HG02642 (cell line): ENCODE measurements at regions not wholly inside any gene's neighbourhood (a gene's known extent, or its start where the extent isn't known, plus 50 kb on each side); places are given as distances from the start of the nearest gene placed in this dataset.

Source experiments
- ATAC-seq: cut with Tn5 transposase; IDR thresholded peaks from one replicate; pipeline ENCODE4 v1.9.1; 2021; ENCODE audit warnings: mild to moderate bottlenecking; ENCODE audit not compliant: unreplicated experiment, poor library complexity

DNA sequence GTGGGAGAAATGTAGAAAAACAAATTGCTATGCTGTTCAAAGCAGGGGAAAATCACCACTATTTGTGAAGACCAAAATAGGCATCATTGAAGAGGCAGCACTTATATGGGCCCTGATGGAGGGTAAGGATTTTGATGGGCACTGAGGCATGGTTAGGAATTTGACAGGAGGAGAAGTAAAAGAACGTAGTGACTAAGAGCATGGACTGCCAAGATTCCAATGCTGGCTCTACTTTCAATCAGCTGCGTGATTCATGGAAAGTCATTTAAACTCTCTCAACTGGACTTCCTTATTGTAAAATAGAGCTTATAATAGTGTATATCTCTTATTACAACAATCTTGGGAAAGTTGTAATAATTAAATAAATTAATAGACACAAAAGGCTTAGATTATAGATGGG lies 267.7 kb upstream of the G2E3 start:
- ATAC-seq = no peak

DNA sequence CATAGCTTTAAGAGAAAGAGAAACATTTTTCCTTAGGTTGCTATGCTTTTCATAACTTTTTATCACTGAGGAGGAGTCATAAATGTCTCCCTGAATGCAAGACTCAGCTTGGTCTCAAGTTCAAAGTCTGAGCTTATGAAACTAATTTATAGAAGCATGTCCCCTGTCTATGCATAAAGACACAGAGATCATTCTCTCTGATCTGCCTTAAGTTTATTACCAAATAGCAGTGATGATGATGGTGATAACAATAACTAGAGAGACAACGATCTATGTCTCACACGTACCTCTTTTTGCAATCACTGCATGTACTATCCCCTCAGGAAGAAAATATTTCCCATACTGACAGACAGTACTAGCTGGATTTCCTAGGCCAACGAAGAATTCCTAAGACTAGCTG lies 266.4 kb upstream of the G2E3 start:
- no peak for ATAC-seq

DNA sequence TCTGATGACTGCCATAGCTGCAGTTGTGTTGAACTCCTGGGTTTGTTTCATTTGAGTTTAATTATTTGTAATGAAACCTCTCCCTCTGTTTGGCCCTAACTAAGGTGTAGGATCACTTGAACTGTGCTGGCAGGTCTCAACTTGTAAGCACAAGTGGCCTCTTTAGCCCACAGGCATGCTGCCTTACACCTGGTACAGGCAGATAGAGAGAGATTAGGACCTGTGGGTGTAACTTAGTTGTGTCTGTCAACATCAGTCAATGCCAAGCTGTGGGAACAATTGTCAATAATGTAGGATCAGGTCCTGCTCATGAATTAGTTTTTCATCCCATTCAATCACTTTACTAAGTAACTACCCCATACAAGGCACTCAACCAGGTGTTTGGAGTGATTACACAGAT lies 263.0 kb upstream of the G2E3 start:
- ATAC-seq = no peak

DNA sequence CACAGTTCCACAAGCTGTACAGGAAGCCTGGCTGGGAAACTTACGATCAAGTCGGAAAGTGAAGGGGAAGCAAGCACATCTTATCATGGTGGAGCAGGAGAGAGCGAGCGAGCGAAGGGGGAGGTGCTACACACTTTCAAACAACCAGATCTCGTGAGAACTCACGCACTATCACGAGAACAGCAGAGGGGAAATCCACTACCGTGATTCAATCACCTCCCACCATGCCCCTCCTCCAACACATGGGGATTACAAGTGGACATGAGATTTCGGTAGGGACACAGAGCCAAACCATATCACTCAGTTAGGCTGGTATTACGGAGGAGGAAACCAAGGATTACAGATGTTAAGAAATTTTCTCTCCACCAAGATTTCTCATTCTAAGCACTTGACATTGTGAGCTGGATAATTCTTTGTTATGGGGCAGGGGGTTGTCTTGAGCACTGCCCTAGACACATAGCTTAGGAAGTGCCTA lies 262.0 kb upstream of the G2E3 start:
- no peak for ATAC-seq

DNA sequence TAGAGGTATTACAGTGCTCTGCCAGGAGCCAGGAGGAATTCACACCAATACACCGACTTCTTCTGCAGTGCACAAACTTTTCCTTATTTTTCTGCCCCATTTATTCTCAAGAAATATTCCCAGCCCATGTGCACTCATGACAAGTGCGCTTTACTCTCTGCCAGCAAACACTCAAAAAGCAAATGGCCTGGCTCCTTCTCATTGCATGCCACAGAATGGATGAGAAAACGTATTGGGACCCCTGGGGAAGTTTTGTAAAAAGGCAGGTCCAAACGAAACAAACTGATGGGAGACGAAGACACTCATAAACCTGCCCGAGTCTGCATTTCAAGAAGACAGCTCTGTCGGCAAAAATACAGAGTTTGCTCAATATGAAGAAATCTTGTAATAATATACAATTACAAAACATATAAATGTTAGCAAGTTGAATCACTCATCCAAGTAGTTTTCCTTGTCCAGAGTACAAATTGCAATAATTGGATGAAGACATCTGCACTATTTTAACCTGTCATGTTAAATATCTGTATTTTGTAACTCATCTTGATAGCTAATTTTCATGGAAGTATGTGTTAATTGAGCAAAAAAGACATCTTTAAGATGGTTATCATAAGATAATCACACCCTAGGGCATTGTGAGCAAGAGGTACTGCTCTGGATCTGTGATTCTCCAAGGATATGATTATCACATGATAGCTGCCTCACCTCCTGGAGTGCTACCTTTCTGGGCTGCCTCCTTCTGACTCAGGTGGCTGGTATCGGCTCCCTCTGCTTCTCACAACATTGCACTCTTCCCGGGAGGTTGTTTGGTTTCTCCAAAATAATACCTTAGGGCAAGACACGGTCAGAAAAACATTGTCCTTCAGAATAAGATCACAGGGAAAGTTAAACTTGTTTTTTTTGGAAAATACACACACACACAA lies 260.8 kb upstream of the G2E3 start:
- no peak for ATAC-seq

DNA sequence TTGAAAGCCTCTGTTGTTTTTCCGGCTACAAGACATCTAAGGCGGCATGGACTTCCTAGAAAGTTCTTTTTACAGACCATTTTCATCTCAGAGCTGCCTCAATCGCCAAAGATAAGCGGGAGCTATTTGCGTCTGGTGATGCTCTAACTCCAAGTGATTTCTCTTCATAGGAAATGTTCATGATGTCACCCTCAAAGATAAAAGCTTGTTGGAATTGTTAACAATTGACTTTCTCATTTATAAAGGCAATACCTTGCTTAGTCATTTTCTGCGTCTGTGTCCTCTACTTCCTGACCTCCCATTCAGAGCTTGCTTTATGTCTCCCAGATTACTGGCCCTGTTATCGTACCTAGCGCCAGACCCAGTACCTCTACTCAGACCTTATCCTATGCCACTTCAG lies 259.0 kb upstream of the G2E3 start:
- no peak for ATAC-seq

DNA sequence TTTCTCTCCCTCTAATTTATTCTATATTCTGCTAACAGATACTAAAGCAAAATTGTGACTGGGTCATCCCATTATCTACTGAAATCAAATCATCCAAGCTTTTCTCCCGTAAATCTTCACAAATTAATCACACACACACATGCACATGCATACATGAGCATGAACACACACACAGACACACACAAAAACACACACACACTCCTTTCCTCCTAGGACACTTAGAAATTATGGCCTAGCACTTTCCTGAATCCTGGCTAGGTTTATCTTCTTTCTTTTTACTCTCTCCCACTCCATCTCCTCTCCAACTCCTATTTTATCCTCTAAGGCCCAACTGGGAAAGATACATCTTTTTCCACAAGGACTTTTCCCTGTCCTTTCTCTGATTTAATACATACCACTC lies 255.6 kb upstream of the G2E3 start:
- no peak for ATAC-seq

DNA sequence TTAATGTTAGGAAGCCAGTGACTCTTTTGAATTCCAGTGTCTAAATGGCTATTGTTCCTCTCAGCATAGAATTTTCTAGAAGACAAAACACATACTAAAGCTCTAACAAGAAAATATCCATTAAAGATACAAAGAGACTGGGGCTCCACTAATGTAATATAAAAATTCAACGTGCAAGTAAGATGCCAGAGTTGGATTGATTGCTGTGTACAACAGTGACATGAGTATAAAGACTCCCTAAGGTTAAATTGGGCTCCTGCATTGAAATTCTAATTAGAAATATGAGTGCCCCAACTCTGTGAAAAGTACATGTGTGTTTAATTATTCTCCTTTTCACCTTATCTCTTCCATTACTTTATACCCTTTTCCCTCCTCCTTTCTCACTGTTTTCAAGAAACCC lies 253.6 kb upstream of the G2E3 start:
- no peak for ATAC-seq

DNA sequence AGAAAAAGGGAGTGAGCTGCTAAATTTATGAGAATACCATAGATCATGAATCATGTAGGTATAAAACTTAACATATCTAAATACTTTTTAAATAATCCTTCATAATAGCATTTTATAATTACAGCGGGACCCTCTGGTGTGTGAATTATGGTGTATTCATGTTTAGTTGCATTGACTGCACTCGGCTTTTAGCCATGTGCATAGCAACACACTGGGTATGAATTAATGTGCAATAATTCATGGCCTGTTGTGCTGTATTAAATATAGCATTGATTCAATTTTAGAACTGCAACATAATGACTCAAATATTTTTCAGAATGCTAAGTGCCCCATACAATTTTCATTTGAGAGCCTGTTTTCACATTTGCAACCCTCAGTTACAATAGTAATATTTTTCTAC lies 249.6 kb upstream of the G2E3 start:
- no peak for ATAC-seq

DNA sequence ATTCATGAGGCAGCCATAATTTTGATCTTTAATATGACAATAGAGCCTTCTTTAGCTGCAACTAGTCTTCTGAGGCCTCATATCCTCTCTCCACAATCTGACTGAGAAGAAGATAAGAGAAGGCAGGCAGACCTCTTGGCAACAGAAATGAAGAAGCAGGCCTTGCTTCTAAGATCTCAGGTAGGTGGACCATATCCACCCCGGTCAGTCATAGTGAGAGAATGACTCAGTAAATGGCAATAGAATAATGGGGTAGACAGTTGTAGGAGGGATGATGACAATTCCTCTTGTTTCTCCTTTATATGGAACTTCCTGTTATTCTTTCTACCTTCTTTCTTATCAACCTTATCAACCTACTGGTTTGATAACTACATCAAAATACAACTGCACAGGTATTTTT lies 246.7 kb upstream of the G2E3 start:
- ATAC-seq = peak; percentile 61

DNA sequence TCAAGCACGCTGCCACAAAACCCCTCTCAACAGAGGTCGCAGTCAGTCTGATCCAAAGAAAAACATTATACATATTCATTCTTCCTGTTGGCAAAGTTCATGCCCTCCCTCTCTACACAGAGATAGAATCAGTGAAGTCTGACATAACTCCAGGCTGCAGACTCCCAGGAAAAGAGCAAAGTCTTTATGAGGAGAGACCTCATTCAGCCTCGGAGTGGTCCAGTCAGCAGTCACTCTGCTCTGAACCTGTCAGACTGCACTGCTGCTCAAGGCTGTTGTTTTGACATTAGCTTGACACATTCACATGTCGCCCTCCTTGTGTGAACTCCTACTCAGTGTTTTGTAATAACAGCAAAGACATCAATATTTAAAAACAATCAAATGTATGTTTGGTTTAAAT lies 241.2 kb upstream of the G2E3 start:
- no peak for ATAC-seq

DNA sequence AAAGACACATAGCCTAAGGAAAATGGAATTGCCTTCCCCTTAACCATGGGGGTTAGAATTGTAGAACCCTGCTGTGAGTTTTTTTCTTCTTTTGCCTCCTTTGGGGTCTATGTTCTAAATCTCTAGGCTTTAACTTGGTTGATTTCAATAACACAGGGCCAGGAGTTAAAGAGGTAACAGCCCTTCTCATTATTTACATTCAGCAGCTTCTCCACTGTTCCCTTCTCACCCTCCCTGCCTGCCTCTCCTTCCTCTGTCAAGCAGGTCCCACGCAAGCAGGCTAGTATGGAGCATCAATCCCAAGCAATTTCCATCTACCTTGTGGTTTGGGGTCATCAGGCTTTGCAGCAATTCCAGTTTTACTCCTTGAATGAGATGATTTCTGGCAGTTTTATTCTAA lies 236.1 kb upstream of the G2E3 start:
- no peak for ATAC-seq

DNA sequence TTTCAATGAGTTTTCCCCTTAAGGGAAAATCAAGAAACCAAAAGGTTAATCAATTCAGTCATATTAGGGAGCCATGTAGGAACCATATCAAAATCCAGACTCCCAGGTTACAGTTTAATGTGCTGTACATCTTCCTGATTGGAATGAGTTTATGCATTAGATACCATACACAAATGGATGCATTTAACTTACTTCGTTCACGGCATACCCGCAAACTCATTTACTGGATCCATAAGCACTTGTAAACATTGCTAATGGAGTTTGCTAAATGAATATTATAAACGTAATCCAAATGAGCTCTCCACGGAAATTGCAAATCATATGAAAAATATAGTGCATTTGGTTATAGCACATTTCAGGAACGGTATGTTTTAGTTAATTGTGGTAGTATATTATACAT lies 228.9 kb upstream of the G2E3 start:
- no peak for ATAC-seq

DNA sequence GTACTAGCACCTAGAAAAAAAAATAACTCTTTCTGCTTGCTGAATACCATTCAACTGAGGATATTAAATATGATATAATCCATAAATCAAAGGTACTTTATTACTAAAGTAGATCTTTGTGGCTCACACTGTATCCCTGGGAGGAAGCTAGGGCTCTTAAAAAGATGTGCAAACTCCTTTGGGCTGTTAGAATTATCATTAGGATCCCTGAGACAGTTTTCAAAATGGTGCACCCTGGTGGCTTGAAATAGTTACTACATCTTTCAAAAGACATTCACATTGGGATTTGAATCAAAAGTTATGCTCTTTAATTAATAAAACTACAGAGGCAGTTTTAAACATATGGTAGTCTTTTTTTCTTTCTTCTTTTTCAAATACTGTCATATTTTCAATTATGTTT lies 228.5 kb upstream of the G2E3 start:
- ATAC-seq = no peak

DNA sequence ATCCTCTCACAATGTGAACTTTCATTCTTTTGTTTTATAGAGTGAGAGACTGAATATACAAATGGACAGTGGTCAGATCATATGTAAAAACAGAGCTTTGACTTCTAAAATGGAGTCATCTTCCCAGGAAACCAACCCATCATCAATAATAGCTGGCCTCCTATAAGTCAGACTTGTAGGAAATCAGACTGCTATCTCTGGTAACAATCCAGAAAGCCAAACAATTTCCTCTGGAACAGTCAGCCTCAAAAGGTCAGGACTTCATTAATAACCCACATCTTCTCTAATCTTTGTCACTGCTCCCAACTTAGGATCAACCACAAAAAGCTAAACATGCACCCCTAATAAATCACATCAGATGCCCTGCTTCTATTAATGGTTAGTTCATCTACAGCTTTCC lies 227.9 kb upstream of the G2E3 start:
- no peak for ATAC-seq

DNA sequence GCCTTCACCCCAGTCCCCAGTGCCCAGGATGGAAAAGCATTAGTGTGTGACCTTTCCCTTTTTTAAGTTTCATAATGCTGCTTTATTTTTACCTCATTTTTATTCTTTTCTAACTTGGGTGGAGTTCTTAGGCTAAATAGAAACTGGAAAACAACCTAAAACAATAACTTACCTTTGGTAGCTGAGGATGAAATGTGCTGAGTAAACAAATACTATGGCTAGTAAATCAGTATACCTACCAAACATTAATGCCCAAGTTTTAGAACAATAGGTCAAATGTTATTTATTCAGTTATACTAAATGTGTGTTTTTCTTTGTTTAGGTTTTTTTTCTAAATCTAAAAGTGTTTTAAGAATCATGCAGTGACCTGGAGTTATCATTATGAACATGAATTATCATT lies 226.6 kb upstream of the G2E3 start:
- ATAC-seq = no peak

DNA sequence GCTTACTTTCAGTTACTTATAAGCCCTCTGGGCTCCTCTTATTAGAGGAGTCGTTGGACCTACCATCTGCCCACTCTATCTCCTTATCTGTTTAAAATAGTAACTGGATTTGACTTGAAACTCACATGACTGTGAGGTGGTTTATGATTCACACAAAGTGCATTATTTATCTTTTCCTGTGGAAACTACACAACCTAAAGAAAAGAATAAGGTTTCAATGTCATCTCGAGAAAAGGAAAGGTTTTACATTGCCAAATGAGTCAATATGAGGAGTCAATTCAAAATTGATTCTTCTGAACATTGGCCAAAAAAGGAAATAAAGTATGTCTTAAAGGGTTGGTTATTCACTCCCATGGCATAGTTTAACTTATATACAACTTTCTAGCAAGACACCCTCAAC lies 225.0 kb upstream of the G2E3 start:
- no peak for ATAC-seq

DNA sequence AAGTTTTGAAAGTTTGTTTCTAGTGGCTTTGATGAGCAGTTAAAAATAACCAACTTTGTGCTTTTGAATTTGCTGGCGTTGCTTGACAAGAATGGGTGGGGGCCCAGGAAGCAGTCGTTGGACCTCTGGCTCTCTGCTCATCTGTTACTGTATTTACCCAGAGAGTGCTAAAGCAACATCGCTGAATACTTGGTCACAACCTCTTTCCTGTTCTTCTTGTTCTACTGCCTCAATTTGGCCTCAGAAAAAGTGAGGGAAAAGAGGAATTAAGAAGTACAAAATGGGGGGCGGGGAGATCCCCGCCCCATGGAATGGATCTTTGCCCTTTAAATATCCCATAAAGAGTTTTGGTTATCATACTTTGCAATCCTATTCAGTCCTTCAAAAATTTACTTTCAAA lies 221.5 kb upstream of the G2E3 start:
- no peak for ATAC-seq

DNA sequence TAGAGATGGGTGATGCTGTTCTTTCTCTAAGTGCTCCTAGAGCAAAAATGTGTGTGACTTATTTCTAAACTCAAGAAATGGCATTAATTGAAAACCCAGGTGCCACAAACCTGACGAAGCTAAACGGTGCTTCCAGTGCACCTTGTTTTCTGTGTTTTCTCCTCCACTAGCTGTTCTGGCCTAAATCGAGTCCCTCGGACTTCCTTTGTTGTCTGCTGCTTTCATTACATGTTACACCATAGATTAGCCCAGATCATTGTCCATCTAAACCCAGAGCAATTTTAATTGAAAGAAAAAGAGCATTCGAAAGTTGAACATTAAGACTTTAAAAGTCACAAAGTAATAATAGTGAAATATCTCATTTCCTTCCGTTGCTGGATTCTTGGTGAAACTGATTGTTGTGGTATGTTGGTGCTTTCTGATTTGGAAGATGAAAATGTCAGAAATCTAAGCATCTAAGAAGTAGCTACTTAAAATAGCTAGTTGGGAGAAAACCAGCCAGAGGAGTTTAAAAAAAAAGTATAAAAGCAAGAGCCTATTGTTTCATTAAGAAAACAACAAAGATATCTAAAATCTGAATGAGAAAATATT lies 219.6 kb upstream of the G2E3 start:
- no peak for ATAC-seq

DNA sequence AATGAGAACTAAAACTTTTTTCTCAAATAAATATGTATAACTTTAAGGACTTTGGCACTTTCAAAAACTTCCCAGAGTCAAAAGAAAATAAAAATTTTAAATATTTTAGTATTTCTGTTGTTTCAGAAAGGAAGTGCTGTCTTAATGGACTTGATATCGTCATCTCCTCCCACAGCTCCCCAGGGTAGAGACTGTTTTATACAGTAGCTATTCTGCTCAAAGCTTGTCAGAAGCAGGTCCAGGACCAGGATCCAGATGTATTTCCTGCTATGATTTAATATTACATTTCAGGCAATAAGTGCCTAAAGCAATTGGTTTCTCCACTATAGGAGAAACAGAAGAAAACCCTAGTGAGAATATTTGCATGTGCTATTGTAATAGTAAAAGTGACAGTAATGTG lies 218.5 kb upstream of the G2E3 start:
- no peak for ATAC-seq

DNA sequence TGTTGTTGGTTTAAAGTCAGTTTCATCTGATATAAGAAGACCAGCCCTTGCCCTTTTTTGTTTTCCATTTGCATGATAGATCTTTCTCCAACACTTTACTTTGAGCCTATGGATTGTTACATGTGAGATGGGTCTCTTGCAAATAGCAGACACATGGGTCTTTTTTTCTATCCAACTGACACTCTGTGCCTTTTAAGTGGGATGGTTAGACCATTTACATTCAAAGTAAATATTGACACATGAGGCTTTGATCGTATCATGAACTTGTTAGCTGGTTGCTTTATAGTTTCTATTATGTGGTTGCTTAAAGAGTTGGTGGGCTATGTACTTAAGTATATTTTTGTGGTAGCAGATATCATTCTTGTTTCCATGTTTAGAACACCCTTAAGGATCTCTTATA lies 213.4 kb upstream of the G2E3 start:
- ATAC-seq = no peak

DNA sequence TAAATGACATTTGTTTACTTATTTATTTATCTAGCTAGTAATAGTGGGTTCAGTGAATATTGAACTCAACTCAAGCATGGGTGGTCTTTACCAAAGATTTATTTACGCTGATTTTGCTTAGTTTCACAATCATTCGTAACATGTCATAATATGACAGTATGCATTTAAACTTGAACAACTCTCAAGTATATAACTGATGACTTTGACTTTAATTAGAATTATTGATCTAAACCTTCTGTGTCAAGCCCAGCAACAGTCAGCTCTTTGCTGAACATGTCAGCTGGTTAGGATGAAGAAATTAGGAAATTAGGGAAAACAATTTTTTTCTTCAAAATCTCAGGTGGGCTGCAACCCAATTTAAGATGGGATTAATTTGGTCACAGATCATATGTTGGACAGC lies 210.5 kb upstream of the G2E3 start:
- no peak for ATAC-seq
